ENCODE measurements at regions not wholly inside any gene's neighbourhood (a gene's known extent, or its start where the extent isn't known, plus 50 kb on each side); places are given as distances from the start of the nearest gene placed in this dataset.
"Not testable (repeated sequence)": the region's sequence is repeated elsewhere in the genome, so short reads cannot be mapped to it uniquely, and the experiment has no call there.

- not testable (repeated sequence) for TF ChIP-seq EZH2 (IDR thresholded peaks at IDR 0.05; ENCODE audit: insufficient read depth, poor library complexity, severe bottlenecking); EZH2phosphoT487 (IDR thresholded peaks at IDR 0.05; ENCODE audit: insufficient read depth, low read depth)
Measured at GRCh38 chr10:71106151-71106550, 106.2 kb upstream of the UNC5B start.
